IPS DF 4.7 (cell line): ENCODE measurements at regions not wholly inside any gene's neighbourhood (a gene's known extent, or its start where the extent isn't known, plus 50 kb on each side); places are given as distances from the start of the nearest gene placed in this dataset.

ENCODE experiments used
- DNase-seq: peaks from one replicate; pipeline ENCODE4 v3.0.0-alpha.2; 2013; ENCODE audit warnings: low spot score; ENCODE audit errors: extremely low read depth

DNA sequence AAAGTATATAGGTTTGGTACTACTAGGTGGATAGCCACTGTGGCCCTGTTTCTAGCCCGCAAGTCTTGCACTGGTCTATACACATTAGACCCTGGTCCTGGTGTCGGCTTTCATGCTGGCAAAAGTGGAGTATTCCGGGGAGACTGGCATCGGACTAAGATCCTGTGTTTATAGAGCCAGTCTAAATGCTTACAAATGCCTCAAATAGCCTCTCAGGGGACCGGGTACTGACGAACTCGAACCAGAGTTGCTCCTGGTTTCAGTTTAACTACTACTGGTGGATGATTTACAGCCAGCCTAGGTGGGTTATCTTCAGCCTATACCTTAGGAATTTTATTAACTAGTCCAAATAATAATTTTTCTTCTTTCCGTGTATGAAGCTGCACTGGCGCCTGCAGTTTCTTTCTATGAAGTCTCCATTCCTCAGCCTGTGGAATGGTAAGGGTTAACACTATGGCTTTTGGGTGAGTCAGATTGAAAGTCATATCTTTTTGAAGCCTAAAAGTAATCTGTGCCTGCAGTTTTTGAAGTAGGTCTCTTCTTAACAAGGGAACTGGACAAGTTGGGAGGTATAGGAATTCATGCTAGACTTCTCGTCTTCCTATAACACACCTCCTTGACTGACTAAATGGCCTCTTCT lies 51.3 kb downstream of the OR10H4 start:
- DNase-seq: no peak

DNA sequence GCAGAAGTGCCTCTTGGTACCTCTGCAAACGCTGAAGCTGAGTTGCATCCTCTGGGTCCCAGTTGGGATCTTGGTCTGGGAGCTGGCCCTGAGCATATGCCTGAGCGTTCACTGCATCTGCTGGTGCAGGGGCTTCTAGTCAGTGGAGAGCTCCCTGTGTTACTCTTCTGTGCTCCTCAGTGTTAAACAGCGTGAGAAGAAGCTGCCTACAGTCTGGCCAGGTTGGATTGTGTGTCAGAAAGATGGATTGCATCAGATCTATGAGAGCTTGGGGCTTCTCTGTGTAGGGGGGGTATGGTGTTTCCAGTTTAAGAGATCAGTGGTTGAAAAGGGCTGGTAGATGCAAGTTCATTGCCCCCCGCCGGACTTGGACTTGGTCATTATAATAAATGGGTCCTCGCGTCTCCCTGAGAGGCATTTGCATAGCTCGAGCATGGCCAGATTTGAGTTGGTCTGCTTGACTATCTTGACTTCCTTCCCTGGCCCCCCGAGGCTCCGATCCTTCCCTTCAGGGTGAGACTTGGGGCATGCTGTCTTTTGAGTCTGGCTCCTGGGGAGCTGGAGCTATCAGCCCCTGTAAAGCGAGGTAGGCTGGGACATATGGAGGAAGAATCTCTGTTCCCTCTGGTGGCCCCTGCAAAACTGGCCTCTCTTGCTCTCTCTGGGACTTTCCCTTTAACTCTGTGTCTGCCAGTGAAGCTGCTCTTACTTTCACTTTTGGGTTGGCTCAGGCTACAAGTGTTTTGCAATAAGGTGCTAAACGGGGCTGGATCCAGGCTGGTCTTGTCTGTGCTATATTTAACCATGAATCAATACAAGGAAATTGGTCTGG lies 52.9 kb downstream of the OR10H4 start:
- no peak for DNase-seq

DNA sequence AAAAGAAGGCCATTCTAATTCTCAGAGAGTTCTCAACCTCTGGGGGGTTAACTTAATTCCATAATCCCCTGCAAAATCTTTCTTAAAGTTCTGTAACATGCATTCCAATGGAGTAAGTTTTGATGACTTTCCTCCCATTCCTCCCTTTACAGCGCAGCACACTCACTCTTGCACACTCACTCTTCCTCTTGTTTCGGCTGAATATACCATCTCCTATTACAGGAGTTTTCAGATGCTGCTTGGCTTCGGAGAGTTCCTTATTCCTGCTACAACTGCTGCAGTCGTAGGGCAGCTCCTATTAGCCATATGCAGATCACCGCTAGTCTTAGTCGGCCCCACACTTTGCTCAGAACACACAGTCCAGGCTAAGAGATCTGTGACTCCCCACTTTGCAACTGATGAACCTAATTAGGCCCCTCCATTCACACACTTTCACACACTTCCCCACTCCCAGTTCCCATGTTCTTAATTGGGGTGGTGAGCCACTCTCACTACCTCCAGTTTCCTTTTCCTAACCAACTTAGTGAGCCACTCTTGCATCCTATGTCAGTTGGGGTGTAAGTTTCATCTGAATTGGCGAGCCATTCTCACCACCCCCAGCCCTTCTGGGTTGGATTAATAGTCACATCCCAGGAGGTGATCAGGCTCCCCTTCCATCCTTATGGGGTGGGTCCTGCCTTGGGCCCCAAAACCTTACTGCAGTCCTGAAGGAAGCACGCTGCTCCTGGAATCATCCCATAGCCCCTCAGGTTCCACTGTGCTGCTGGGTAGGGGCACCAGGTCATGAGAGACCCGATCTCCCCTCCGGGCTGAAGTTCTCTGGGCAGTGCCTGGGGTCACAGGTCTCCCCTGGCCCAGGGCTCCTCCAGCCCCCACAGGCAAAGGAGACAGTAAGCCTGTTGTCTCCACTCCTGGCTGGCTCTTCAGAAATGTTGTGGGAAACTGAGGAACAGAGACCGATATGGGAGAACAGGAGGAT lies 53.9 kb downstream of the OR10H4 start:
- DNase-seq: no peak

DNA sequence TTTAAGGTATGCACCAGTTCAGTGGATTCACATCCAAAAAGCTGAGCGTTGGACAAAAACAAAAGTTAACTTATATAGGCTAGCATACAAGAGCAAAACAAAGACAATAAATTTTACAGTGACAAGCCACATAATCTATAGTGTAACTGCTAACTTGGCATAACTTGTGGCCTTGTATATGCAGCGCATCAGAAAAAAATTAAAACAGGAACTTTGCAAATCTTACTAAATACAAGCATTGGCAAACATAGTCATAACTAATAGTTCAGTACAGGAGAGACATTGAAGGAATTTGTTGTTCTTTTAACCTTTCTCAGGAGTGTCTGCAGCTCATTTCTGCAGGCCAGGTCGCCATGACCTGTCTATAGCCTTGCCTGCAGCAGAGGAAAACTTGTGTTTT lies 54.6 kb downstream of the OR10H4 start:
- DNase-seq: no peak

DNA sequence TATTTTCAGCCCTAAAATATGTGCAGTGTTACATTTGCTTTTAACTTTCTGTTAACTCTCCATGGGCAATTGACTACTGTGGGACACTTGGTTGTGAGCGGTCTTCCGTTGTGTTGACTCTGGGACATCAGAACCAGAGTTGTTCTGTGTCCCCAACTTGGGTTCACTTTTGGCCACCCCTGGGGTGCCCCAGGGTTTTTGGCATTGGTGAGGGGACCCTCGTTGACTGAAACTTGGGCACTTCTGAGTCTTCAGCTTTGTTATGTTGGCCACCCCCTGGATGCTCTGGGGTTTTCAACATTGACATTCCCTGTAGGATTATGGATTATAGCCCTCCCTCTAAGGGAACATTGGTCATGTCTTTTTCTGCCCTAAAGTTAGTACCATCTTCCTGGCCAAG lies 57.1 kb downstream of the OR10H4 start:
- DNase-seq: no peak

DNA sequence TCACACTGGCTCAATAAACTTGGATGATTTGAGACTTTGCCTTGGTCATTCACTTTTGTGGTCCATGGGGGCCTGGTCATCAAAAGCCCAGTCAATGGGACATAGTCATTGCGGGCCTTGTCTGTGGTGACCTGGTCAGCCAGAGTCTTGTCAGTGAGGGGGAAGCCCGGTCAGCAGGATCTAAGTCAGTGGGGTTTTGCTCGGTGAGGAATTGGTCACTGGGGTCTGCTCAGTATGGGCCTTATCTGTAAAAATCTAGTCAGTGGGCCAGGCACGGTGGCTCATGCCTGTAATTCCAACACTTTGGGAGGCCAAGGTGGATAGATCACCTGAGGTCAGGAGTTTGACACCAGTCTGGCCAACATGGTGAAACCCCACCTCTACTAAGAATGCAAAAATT lies 63.7 kb upstream of the TPM4 start:
- no peak for DNase-seq

DNA sequence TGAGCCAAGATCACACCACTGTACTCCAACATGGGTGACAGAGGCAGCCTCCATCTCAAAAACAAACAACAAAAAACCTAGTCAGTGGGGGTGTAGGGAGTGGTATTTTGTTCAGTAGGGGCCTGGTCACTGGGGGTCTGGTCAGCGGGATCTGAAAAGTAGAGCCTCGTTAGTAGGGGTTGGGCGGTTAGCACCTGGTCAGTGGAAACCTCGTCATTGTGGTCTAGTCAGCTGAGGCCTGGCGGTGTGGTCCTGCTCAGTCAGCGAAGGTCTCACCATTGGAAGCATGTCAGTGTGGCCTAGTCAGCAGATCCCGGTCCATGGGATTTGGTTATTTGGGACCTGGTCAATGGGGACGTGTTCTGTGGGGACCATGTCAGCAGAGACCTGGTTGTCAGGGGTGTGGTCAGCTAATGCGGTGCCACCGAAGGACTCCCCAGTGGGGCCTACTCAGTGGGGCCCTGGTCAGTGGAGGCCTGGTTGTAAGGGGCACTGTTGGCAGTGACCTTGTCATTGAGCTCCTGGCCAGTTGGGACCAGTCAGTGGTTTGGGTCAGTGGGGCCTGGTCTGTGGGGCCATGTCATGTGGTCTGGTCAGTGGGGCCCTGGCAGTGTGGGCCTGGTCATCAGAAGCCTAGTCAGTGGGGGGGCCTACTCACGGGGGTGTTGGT lies 63.0 kb upstream of the TPM4 start:
- DNase-seq: no peak

DNA sequence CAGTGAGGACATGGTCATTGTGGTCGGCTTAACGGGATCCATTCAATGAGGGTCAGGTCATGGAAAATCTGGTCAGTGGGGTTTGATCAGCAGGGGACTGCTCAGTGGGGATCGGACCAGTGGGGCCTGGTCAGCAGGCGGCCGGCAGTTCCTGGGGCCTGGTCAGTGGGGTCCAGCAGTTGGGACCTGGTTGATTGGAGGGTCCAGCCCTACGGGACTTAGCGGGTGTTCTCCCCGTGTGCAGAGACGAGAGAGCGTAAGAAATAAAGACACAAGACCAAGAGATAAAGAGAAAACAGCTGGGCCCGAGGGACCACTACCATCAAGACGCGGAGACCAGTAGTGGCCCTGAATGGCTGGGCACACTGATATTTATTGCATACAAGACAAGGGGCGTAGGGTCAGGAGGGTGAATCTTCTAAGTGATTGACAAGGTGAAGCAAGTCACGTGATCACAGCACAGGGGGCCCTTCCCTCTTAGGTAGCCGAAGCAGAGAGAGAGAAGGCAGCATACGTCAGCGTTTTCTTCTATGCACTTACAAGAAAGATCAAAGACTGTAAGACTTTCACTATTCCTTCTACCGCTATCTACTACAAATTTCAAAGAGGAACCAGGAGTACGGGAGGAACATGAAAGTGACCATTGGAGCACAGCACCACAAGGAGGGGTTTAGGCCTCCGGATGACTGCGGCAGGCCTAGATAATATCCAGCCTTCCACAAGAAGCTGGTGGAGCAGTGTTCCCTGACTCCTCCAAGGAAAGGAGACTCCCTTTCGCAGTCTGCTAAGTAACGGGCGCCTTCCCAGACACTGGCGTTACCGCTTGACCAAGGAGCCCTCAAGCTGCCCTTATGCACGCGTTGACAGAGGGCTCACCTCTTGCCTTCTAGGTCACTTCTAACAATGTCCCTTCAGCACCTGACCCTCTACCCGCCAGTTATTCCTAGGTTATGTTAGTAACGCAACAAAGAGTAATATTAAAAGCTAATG lies 62.1 kb upstream of the TPM4 start:
- no peak for DNase-seq

DNA sequence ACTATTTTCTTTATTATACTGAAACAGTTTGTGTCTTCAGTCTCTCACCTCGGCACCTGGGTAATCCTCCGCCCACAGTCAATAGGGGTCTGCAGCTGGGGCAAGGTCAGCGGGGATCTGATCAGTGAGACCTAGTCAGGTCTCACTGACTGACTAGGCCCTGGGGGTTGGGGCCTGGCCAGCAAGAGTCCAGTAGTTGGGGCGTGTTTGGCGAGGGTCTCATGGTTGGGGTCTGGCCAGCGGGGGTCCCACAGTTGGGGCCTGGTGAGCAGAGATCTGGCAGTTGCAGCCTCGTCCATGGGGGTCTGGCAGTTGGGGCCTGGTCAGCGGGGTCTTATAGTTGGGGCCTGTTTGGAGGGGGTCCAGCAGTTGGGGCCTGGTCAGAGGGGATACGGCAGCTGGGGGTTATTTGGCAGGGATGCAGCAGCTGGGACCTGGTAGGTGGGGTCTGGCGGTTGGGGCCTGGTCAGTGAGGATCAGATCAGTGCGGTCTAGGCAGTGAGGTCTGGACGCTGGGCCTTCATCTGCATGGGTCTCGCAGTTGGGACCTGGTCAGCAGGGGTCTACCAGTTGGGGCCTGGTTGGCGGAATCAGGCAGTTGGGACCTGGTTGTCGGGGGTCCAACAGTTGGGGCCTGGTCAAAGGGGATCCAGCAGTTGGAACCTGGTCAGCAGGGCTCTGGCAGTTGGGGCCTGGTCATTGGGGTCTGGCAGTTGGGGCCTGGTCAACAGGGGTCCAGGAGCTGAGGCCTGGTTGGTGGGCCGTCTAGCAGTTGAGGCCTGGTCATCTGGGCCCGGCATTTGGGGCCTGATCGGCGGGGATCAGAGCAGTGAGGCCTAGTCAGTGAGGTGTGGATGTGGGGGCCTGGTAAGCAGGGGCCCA lies 61.1 kb upstream of the TPM4 start:
- no peak for DNase-seq

DNA sequence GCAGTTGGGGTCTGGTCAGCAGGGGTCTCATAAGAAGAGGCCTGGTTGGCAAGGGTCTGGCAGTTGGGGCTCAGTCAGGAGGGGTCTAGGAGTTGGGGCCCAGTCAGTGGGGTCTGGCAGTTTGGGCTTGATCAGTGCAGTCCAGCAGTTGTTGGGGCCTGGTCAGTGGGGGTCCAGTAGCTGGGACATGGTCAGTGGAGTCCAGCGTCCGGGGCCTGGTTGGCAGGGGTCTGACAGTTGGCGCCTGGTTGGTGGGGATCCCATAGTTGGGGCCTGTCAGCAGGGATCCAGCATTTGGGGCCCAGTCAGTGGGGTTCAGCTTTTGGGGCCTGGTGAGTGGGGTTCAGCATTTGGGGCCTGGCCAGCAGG lies 60.5 kb upstream of the TPM4 start:
- DNase-seq: no peak

DNA sequence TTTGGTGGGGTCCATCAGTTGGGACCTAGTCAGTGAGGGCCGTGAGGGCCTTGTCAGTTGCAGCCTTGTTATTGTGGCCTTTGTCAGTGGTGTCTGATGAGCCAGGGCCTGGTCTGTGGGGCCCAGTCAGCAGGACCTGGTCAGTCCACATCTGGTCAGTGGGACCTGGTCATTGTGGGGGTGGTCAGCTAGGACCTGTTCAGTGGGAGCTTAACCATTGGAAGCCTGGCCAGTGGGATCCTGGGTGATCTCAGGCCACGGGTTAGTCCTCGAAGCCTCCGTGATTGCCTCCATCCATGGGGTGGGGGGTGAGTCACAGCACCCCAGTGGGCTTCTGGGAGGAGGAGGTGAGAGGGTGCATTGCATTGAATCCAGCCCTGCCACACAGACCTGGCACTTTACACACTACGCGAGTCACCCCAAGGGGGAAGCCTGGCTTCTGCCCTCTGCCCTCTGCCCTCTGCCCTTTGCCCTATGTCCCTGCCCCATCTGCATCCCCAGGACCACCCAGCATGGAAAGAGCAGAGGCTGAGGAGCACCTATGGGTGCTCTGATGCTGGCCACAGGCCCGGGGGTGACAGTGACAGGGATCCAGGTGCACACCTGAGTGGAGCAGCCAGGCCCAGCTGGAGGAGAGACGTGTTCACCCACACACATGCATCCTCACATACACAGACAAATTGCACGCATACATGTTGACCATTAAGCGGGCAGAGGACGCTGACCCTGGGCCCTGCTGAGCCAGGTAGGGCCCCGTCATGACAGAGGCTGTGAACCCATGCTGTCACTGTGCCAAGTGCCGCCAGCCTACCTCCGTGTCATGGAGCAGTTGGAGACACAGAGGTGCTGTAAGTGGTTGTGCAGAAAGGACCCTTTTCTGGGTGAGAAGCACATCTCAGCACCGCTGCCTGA lies 59.8 kb upstream of the TPM4 start:
- no peak for DNase-seq

DNA sequence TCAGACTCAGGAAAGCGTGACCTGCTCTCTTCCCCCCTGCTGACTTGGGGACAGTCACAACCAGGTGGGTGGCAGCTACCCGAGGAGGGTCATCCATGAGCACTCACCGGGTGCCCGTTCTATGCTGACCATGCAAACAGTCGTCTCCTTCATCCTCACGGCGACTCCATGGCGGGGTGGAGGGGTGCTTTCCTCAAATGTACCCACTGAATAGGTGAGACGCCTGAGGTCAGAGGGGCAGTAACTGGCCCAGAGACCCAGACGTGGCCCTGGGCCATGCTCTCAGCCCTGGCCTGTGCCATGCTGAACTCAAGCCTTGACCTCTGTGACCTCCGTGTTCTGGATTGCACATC lies 59.2 kb upstream of the TPM4 start:
- no peak for DNase-seq

DNA sequence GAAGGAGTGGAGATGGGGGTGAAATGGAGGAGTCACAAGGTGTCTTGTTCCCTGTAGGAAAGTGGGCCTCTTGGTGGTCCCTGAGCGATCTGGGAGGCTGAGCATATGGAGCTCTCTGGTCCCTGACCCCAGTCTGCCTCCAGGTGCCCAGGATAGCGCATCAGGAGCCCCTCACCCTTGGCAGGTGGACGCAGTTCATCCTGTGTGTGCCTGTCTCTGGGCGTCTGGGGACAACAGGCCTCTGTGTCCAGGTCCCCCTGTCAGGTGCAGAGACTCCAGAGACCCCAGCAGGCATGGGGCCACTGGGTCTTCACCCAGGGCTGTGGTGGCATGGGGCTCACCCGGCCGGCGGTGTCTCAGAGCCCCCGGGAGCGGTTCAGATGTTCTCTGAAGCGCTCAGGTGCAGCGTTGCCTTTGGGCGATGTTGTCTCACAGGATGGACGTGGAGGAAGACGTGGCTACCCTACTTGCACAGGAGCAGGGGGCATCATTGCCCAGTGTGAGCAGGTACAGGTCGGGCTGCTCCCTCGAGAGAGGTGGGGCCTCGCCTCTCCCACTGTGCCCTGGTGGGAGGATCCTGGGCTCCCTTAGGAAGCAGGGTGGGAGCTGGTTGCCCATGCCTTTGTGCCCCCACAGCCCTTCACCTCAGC lies 58.1 kb upstream of the TPM4 start:
- DNase-seq: no peak

DNA sequence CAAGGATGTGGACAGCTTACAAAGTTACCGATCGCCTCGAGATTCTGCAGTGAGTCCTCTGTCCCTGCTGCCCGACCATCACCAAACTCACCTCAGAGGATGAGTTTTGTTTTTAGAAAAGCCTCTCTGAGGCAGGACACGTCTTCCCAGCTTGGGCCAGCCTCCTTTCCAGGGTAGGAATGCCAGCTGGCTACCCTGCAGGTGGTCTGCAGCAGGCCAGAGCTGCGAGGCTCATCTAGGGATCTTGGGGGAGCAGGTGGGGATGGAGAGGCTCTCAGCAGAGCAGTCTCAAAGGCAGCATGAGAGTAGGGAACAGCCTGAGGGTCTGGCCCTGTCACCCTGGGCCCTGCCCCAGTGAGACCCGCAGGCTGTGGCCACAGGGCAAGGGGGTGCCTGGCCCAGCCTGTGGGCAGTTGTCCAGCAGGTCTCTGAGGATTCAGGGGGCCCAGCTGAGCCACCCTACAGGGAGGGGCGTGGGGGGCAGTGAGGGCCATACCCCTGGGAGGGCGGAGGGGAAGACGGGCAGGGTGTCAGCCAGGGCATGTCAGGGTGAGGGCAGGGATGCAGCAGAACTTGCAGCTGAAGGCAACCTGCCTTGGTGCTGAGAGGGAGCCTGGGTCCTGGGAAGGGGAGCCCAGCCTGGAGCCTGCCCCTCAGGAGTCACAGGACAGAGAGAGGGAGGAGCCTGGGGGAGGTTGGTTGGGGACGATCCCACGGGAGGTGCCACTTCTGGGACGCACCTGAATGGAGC lies 57.3 kb upstream of the TPM4 start:
- DNase-seq: no peak

DNA sequence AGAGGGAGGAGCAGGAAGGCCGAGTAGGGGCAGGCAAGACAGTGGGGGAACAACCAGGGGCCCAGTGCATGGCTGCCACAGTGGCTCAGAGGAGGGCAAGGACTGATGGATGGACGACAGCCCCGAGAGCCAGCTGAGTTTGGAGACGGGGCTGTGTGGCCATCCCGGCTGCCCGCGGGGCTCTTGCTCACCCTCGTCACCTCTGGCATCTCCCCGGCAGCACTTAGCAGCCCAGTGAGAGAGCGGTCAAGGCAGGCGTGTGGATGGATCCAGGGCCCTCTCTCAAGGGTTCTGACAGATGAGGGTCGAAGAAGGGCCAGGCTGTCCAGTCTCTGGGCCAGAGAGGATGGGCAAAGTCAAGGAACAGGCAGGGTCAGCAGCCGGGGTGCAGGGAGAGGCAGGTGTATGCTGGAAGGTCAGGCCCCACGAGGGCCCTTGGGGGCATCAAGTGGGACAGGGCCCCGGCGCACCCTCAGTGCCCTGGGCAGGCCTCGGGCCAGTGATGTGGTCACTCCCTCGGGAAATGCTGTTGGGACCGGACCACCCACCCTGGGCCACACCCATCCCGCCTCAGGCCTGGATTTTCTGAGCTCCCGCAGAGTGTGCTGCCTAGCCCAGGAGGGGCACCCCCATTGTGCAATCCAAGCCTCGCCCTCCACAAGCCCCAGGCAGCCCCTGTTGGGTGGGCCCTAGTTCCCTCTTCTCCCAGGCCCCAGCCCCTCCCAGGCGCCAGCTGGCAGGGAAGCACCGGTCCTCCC lies 56.4 kb upstream of the TPM4 start:
- DNase-seq: no peak

DNA sequence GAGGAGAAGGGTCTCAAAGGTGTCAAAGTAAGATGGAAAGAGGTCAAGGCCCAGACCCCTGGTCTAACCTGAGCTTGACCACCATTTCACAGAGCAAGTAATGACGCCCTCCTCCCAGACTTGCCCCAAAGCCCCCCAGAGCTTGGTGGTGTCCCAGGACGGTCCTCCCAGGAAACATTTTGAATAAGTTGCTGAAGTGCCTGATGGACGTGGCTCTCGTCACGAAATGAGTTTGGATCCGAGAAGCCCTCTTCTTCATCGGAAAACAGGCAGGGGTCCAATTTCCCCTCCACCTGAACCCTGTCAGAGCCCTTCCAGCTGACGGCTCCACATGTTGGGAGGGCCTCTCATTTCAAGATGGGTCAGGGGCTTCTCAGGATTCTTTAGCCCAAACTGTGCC lies 54.5 kb upstream of the TPM4 start:
- no peak for DNase-seq
